ENCODE measurements at regions not wholly inside any gene's neighbourhood (a gene's known extent, or its start where the extent isn't known, plus 50 kb on each side); places are given as distances from the start of the nearest gene placed in this dataset.
"Not testable (repeated sequence)": the region's sequence is repeated elsewhere in the genome, so short reads cannot be mapped to it uniquely, and the experiment has no call there.

GRCh38 chr10:3253974-3254373, 81.4 kb upstream of the PITRM1 start:
- TF ChIP-seq POLR2AphosphoS5 (IDR thresholded peaks at IDR 0.05; ENCODE audit: low read depth, low read length); EP300 (IDR thresholded peaks at IDR 0.05; ENCODE audit: borderline replicate concordance in 1 of 2, low read depth in 1 of 2, low read length in 1 of 2); CTCF (IDR thresholded peaks at IDR 0.05); REST (IDR thresholded peaks at IDR 0.05; ENCODE audit: low read depth, low read length); PBX3 (IDR thresholded peaks at IDR 0.05); NFIC (IDR thresholded peaks at IDR 0.05; ENCODE audit: borderline replicate concordance); RXRA (IDR thresholded peaks at IDR 0.05; ENCODE audit: borderline replicate concordance, low read depth); FOSL2 (IDR thresholded peaks at IDR 0.05; ENCODE audit: borderline replicate concordance, low read depth); SMC3 (IDR thresholded peaks at IDR 0.05; ENCODE audit: low read depth, low read length); TAF1 (IDR thresholded peaks at IDR 0.05; ENCODE audit: borderline replicate concordance, low read depth, low read length); MXI1 (IDR thresholded peaks at IDR 0.05; ENCODE audit: low read depth, low read length); RAD21 (IDR thresholded peaks at IDR 0.05; ENCODE audit: low read length); MAX (IDR thresholded peaks at IDR 0.05; ENCODE audit: low read depth); NRF1 (IDR thresholded peaks at IDR 0.05; ENCODE audit: low read depth, low read length): not testable (repeated sequence)

Measured in SK-N-SH (cell line).